ENCODE measurements at regions not wholly inside any gene's neighbourhood (a gene's known extent, or its start where the extent isn't known, plus 50 kb on each side); places are given as distances from the start of the nearest gene placed in this dataset.

DNA sequence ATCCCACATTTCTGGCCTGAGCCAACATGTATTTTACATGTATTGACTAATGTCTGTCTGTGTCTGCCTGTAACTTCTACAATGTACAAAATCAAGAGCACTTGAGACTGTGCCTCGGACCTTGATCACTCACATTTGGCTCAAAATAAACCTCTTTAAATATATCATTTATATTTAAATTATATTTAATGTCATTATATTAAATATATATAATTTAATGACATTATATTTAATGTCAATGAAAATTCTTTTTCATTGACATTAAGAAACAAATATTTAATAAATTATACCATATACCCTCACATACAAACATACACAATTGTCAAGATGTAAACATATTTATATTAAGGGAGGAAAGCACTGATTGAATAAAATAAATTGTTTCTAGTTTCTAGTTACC lies 1099.8 kb upstream of the CDH18 start:
- no peak overlapping the region for H3K4me3 ChIP-seq (ENCODE audit: low read depth, low read length)
- in situ Hi-C loops (cut with HindIII; ENCODE audit: low pct_ligation_motif_present, low sequenced_read_pairs), result no loop called here
- H3K36me3 ChIP-seq (replicated peaks), result no peaks in the 10 kb centered on the region
- TF ChIP-seq, protein P1, sequence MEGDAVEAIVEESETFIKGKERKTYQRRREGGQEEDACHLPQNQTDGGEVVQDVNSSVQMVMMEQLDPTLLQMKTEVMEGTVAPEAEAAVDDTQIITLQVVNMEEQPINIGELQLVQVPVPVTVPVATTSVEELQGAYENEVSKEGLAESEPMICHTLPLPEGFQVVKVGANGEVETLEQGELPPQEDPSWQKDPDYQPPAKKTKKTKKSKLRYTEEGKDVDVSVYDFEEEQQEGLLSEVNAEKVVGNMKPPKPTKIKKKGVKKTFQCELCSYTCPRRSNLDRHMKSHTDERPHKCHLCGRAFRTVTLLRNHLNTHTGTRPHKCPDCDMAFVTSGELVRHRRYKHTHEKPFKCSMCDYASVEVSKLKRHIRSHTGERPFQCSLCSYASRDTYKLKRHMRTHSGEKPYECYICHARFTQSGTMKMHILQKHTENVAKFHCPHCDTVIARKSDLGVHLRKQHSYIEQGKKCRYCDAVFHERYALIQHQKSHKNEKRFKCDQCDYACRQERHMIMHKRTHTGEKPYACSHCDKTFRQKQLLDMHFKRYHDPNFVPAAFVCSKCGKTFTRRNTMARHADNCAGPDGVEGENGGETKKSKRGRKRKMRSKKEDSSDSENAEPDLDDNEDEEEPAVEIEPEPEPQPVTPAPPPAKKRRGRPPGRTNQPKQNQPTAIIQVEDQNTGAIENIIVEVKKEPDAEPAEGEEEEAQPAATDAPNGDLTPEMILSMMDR (IDR thresholded peaks at IDR 0.05; ENCODE audit: low read depth, low read length, missing control alignments), result no peak
- no peak overlapping the region for H3K27ac ChIP-seq
- no peaks in the 10 kb centered on the region for H3K27me3 ChIP-seq (replicated peaks)
- DNase-seq, result no peak

DNA sequence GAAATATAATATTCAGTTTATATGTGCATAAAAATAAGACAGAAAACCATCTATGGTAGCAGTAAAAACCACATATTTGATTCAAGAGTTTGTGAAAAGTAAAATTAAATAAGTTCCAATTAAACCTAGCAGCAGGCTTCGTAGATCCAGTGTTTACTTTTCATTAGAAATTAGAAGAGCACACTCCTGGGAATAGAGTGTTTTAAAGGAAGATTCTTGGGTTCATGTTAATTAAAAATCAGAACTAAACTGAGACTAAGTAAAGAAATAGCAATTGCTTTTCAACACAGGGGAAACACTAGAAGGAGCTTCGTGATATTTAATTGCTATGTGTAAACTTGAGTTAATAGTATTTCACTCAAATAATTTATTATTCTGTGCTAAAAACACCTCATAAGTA lies 1097.8 kb upstream of the CDH18 start:
- TF ChIP-seq, protein P1 (IDR thresholded peaks at IDR 0.05; ENCODE audit: low read depth, low read length, missing control alignments), result no peak
- H3K27ac ChIP-seq, result no peak overlapping the region
- no peak overlapping the region for H3K4me3 ChIP-seq (ENCODE audit: low read depth, low read length)
- in situ Hi-C loops (cut with HindIII; ENCODE audit: low pct_ligation_motif_present, low sequenced_read_pairs), result no loop called here
- no peaks in the 10 kb centered on the region for H3K27me3 ChIP-seq (replicated peaks)
- no peak for DNase-seq
- no peaks in the 10 kb centered on the region for H3K36me3 ChIP-seq (replicated peaks)

DNA sequence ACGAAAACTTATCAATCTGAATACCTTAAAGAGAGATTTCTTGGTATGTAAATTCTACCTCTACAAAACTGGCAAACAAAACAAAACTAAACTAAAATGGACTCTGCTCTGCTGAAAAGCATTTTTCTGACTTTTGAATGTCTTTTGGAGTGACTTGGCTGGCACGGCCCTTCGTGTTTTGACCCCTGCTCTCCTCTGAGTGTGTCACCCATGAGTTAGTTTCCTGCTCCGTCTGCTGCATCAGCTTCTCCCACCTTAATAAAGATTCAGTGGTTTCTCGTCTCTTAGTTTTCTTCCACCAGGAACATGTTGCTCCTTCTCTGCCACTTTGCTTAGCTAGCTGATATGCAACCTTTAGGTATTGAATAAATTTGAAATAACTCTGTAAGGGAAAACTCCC lies 1084.0 kb upstream of the CDH18 start:
- Histone ChIP-seq H3K27ac (no peak overlapping the region), H3K27me3 (replicated peaks) (no peaks in the 10 kb centered on the region), H3K36me3 (replicated peaks) (no peaks in the 10 kb centered on the region), H3K4me3 (ENCODE audit: low read depth, low read length) (no peak overlapping the region)
- DNase-seq, result peak; percentile 5
- in situ Hi-C loops (cut with HindIII; ENCODE audit: low pct_ligation_motif_present, low sequenced_read_pairs), result no loop called here
- TF ChIP-seq, protein P1 (IDR thresholded peaks at IDR 0.05; ENCODE audit: low read depth, low read length, missing control alignments), result no peak

DNA sequence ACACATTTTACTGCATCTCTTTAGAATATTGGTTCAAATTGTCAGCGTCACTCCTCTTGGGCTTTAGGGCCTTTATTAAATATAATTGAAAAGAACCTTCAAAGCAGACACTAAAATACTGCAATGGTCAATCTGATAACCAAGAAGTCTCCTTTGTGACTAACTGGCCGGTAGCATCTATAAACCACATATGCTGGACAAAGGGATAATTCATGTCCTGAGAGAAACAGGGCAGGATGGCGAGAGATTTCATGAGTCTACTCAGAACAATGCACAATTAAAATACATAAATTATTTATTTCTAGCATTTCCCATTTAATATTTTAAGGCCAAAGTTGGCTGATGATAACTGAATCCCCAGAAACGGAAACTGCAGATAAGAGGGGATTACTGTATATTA lies 1083.4 kb upstream of the CDH18 start:
- H3K36me3 ChIP-seq (replicated peaks), result no peaks in the 10 kb centered on the region
- H3K27me3 ChIP-seq (replicated peaks), result no peaks in the 10 kb centered on the region
- in situ Hi-C loops (cut with HindIII; ENCODE audit: low pct_ligation_motif_present, low sequenced_read_pairs), result no loop called here
- no peak overlapping the region for H3K27ac ChIP-seq
- TF ChIP-seq, protein P1 (IDR thresholded peaks at IDR 0.05; ENCODE audit: low read depth, low read length, missing control alignments), result no peak
- DNase-seq, result no peak
- no peak overlapping the region for H3K4me3 ChIP-seq (ENCODE audit: low read depth, low read length)

DNA sequence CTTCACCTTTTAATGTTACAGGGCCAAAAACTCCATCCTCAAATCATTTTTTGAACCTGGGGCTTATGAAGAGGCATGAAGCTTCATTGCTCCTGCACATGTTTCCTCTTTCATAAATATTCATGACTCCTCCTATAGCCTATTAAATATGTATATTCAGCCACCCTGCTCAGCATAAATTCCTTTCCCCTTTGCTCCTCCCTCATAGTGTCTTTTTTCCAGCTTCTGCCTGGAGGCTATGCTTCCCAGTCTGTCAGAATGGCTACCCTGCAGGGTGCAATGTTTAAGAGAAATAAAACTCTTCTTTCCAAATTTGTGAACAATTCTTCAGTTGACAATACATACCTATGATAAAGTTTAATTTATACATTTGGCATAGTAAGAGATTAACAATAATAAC lies 1082.9 kb upstream of the CDH18 start:
- in situ Hi-C loops (cut with HindIII; ENCODE audit: low pct_ligation_motif_present, low sequenced_read_pairs), result no loop called here
- Histone ChIP-seq H3K27me3 (replicated peaks) (no peaks in the 10 kb centered on the region), H3K27ac (no peak overlapping the region), H3K36me3 (replicated peaks) (no peaks in the 10 kb centered on the region), H3K4me3 (ENCODE audit: low read depth, low read length) (no peak overlapping the region)
- no peak for DNase-seq
- TF ChIP-seq, protein P1 (IDR thresholded peaks at IDR 0.05; ENCODE audit: low read depth, low read length, missing control alignments), result no peak

DNA sequence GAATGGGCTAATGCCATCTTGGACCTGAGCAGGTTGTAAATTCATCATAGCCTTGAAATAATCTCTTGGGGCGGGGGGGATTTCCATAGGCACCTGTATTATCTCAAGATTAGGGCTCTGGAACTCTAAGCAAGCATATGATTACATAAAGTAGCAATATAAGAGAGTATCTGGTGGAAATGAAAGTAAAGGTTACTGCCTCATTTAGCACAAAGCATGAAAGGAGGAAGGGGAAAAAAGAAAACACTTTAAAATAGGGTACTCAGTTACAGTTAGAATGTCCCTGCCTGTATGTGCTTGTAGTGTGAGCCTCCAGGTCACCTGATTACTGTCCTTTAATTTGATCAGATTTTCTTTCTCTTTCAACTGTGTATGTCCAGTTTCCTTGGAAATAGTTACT lies 1079.7 kb upstream of the CDH18 start:
- Histone ChIP-seq H3K36me3 (replicated peaks) (no peaks in the 10 kb centered on the region), H3K4me3 (ENCODE audit: low read depth, low read length) (no peak overlapping the region), H3K27me3 (replicated peaks) (no peaks in the 10 kb centered on the region), H3K27ac (no peak overlapping the region)
- no peak for DNase-seq
- TF ChIP-seq, protein P1 (IDR thresholded peaks at IDR 0.05; ENCODE audit: low read depth, low read length, missing control alignments), result no peak
- in situ Hi-C loops (cut with HindIII; ENCODE audit: low pct_ligation_motif_present, low sequenced_read_pairs), result no loop called here
